ENCODE measurements at regions not wholly inside any gene's neighbourhood (a gene's known extent, or its start where the extent isn't known, plus 50 kb on each side); places are given as distances from the start of the nearest gene placed in this dataset.

DNA sequence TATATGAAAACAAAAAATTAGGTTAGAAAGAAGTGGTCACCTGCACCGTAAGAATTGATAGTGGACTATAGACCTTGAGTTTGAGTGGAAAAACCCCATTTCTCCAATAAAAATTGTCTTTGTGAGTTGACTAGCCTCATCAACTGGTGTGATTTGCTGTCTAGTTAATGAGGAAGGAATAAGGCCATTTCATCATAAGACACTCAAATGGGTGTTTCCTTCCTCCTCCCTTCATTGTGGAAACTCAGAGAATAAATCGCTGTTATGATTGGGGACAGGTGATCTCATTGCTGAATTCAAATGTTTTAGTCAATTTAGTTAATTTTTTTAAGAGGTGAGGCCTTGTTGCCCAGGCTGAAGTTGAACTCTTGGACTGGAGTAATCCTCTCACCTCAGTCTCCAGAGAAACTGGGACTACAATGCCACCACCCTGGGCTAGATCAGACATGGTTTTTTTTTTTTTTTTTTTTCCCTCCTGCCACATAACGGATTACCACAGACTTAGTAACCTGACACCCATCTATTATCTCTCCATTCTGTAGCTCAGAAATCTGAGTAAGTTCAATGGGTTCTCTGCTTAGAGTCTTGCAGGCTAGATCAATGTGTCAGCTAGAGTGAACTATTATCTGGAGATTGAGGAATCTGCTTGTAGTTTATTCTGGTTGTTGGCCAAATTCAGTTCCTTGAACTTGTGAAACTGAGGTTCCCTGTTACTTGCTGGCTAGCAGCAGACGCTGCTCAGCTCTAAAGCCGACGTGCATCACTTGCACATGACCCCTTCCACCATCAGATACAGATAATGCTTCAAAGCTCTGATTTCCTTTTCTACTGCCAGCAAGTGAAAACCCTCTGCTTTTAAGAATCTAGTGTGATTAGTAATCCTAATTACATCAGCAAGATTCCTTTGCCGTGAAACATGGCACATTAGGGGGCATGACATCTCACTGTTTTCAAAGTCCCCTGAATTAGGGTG lies 663.8 kb upstream of the CDH9 start:
- Histone ChIP-seq H3K27ac (replicated peaks) (no peak overlapping the region), H3K27me3 (ENCODE audit: insufficient read depth, poor library complexity, severe bottlenecking) (no peaks in the 10 kb centered on the region), H3K4me3 (replicated peaks; ENCODE audit: insufficient read depth, low read length) (no peak overlapping the region)
- TF ChIP-seq, protein P1, sequence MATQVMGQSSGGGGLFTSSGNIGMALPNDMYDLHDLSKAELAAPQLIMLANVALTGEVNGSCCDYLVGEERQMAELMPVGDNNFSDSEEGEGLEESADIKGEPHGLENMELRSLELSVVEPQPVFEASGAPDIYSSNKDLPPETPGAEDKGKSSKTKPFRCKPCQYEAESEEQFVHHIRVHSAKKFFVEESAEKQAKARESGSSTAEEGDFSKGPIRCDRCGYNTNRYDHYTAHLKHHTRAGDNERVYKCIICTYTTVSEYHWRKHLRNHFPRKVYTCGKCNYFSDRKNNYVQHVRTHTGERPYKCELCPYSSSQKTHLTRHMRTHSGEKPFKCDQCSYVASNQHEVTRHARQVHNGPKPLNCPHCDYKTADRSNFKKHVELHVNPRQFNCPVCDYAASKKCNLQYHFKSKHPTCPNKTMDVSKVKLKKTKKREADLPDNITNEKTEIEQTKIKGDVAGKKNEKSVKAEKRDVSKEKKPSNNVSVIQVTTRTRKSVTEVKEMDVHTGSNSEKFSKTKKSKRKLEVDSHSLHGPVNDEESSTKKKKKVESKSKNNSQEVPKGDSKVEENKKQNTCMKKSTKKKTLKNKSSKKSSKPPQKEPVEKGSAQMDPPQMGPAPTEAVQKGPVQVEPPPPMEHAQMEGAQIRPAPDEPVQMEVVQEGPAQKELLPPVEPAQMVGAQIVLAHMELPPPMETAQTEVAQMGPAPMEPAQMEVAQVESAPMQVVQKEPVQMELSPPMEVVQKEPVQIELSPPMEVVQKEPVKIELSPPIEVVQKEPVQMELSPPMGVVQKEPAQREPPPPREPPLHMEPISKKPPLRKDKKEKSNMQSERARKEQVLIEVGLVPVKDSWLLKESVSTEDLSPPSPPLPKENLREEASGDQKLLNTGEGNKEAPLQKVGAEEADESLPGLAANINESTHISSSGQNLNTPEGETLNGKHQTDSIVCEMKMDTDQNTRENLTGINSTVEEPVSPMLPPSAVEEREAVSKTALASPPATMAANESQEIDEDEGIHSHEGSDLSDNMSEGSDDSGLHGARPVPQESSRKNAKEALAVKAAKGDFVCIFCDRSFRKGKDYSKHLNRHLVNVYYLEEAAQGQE (IDR thresholded peaks at IDR 0.05; ENCODE audit: insufficient replicate concordance, low read depth), result no peak
- TF ChIP-seq GABPA (IDR thresholded peaks at IDR 0.05; ENCODE audit: low read depth) (no peak), SPI1 (IDR thresholded peaks at IDR 0.05; ENCODE audit: borderline replicate concordance, low read depth) (no peak), POLR2AphosphoS5 (IDR thresholded peaks at IDR 0.05; ENCODE audit: low read depth) (no peak)
- TF ChIP-seq, protein P2, sequence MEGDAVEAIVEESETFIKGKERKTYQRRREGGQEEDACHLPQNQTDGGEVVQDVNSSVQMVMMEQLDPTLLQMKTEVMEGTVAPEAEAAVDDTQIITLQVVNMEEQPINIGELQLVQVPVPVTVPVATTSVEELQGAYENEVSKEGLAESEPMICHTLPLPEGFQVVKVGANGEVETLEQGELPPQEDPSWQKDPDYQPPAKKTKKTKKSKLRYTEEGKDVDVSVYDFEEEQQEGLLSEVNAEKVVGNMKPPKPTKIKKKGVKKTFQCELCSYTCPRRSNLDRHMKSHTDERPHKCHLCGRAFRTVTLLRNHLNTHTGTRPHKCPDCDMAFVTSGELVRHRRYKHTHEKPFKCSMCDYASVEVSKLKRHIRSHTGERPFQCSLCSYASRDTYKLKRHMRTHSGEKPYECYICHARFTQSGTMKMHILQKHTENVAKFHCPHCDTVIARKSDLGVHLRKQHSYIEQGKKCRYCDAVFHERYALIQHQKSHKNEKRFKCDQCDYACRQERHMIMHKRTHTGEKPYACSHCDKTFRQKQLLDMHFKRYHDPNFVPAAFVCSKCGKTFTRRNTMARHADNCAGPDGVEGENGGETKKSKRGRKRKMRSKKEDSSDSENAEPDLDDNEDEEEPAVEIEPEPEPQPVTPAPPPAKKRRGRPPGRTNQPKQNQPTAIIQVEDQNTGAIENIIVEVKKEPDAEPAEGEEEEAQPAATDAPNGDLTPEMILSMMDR (IDR thresholded peaks at IDR 0.05; ENCODE audit: insufficient read depth, low read length), result no peak
- DNase-seq (ENCODE audit: low read depth in 1 of 2, low spot score in 1 of 2), result no peak

DNA sequence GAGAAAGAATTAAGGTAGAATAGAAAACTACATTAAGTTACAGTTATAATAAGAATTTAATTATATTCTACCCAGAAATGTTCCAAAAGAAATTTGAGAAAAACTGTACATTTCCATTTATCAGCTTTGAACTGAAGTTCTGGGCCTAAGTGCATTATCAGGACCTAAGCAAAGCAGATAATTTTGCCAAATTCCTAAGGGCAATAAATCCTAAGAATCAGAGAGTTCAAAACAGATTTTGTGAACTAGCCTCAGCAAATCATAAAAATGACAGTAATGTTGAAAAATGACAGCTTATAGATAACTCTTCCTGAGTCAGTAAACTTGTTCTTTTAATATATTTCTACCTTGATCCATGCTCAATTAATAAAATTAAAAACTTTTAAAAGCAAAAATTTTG lies 662.1 kb upstream of the CDH9 start:
- no peak for DNase-seq (ENCODE audit: low read depth in 1 of 2, low spot score in 1 of 2)
- TF ChIP-seq SPI1 (IDR thresholded peaks at IDR 0.05; ENCODE audit: borderline replicate concordance, low read depth) (no peak), GABPA (IDR thresholded peaks at IDR 0.05; ENCODE audit: low read depth) (no peak), POLR2AphosphoS5 (IDR thresholded peaks at IDR 0.05; ENCODE audit: low read depth) (no peak)
- TF ChIP-seq, protein P1 (IDR thresholded peaks at IDR 0.05; ENCODE audit: insufficient replicate concordance, low read depth), result no peak
- TF ChIP-seq, protein P2 (IDR thresholded peaks at IDR 0.05; ENCODE audit: insufficient read depth, low read length), result no peak
- Histone ChIP-seq H3K27me3 (ENCODE audit: insufficient read depth, poor library complexity, severe bottlenecking) (no peaks in the 10 kb centered on the region), H3K27ac (replicated peaks) (no peak overlapping the region), H3K4me3 (replicated peaks; ENCODE audit: insufficient read depth, low read length) (no peak overlapping the region)

DNA sequence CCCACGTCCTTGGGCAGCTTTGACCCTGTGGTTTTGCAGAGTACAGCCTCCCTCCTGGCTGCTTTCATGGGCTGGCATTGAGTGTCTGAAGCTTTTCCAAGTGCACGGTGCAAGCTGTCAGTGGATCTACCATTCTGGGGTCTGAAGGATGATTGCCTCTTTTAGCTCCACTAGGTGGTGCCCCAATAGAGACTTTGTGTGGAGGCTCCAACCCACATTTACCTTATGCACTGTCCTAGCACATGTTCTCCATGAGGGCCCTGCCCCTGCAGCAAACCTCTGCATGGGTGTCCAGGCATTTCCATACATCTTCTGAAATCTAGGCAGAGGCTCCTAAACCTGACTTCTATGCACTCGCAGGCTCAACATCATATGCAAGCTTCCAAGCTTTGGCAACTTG lies 644.2 kb upstream of the CDH9 start:
- H3K27ac ChIP-seq (replicated peaks), result no peak overlapping the region
- no peaks in the 10 kb centered on the region for H3K27me3 ChIP-seq (ENCODE audit: insufficient read depth, poor library complexity, severe bottlenecking)
- DNase-seq (ENCODE audit: low read depth in 1 of 2, low spot score in 1 of 2), result no peak
- no peak overlapping the region for H3K4me3 ChIP-seq (replicated peaks; ENCODE audit: insufficient read depth, low read length)
- TF ChIP-seq, protein P1 (IDR thresholded peaks at IDR 0.05; ENCODE audit: insufficient replicate concordance, low read depth), result no peak

All from HL-60 (cell line).